Liver (tissue), 8 donors: ENCODE measurements at regions not wholly inside any gene's neighbourhood (a gene's known extent, or its start where the extent isn't known, plus 50 kb on each side); places are given as distances from the start of the nearest gene placed in this dataset.

ENCODE experiments used
- DNase-seq: peaks from one replicate; pipeline ENCODE4 v3.0.0-alpha.2; 2017; ENCODE audit warnings: low spot score
- H3K27ac ChIP-seq, 2 donors: one replicate each; pipeline ENCODE4 v1.7.0; 2013; ENCODE audit warnings: inconsistent platforms in 2 of 2, low read length in 2 of 2, control low read depth in 1 of 2, low read depth in 1 of 2, mild to moderate bottlenecking in 1 of 2
- H3K27me3 ChIP-seq, 4 donors: one replicate each; pipeline versions ENCODE4 v1.6.1 to v1.7.0; 2013; ENCODE audit warnings: low read length in 3 of 4, inconsistent platforms in 1 of 4, mild to moderate bottlenecking in 1 of 4, moderate library complexity in 1 of 4; ENCODE audit not compliant: control insufficient read depth in 4 of 4, insufficient read depth in 4 of 4
- H3K36me3 ChIP-seq, 4 donors: one replicate each; pipeline versions ENCODE4 v1.6.1 to v1.7.0; 2013; ENCODE audit warnings: low read length in 3 of 4, mild to moderate bottlenecking in 3 of 4, low read depth in 1 of 4, moderate library complexity in 1 of 4; ENCODE audit not compliant: control insufficient read depth in 4 of 4, insufficient read depth in 3 of 4
- H3K4me1 ChIP-seq, 4 donors: one replicate each; pipeline versions ENCODE4 v1.6.1 to v1.7.0; 2013; ENCODE audit warnings: low read length in 3 of 4, mild to moderate bottlenecking in 3 of 4, moderate library complexity in 1 of 4; ENCODE audit not compliant: control insufficient read depth in 4 of 4, insufficient read depth in 4 of 4
- H3K4me3 ChIP-seq, 3 donors: one replicate each; pipeline versions ENCODE4 v1.6.1 to v1.7.0; 2013; ENCODE audit warnings: low read length in 3 of 3, control low read depth in 1 of 3, low read depth in 1 of 3, mild to moderate bottlenecking in 1 of 3
- H3K9ac ChIP-seq, 2 donors: one replicate each; pipeline ENCODE4 v1.7.0; 2013; ENCODE audit warnings: low read length in 2 of 2, mild to moderate bottlenecking in 2 of 2, moderate library complexity in 2 of 2, control low read depth in 1 of 2, low read depth in 1 of 2
- H3K9me3 ChIP-seq, 4 donors: one replicate each; pipeline versions ENCODE4 v1.6.1 to v1.7.0; 2013; ENCODE audit warnings: low read length in 3 of 4; ENCODE audit not compliant: control insufficient read depth in 4 of 4
- CTCF ChIP-seq: fragments of 150-350 bp; IDR thresholded peaks from 2 replicates; pipeline ENCODE4 v1.5.1; 2017; ENCODE audit warnings: improper control_type of control experiment, low read depth, low read length; ENCODE audit not compliant: missing input control
- FOXA1 ChIP-seq: IDR thresholded peaks from 2 replicates; pipeline ENCODE4 v1.6.1; 2016; ENCODE audit warnings: antibody characterized with exemption
- FOXA2 ChIP-seq: IDR thresholded peaks from 2 replicates; pipeline ENCODE4 v1.6.1; 2016; ENCODE audit warnings: antibody characterized with exemption
- GABPA ChIP-seq, 2 donors: IDR thresholded peaks in 1 of 2; conservative IDR thresholded peaks in 1 of 2; 2 replicates each; pipeline ENCODE4 v1.6.1; 2016; ENCODE audit warnings: antibody characterized with exemption in 2 of 2, mild to moderate bottlenecking in 1 of 2, moderate library complexity in 1 of 2
- HNF4A ChIP-seq, 2 donors: conservative IDR thresholded peaks; 2 replicates each; pipeline ENCODE4 v1.6.1; 2016; ENCODE audit warnings: antibody characterized with exemption in 2 of 2, mild to moderate bottlenecking in 2 of 2
- JUND ChIP-seq, 2 donors: IDR thresholded peaks; 2 replicates each; pipeline ENCODE4 v1.6.1; 2016; ENCODE audit warnings: antibody characterized with exemption in 2 of 2
- MAX ChIP-seq: IDR thresholded peaks from 2 replicates; pipeline ENCODE4 v1.6.1; 2016; ENCODE audit warnings: antibody characterized with exemption
- NR2F2 ChIP-seq: IDR thresholded peaks from 2 replicates; pipeline ENCODE4 v1.6.1; 2016; ENCODE audit warnings: antibody characterized with exemption
- REST ChIP-seq: IDR thresholded peaks from 2 replicates; pipeline ENCODE4 v1.6.1; 2016; ENCODE audit warnings: antibody characterized with exemption, mild to moderate bottlenecking
- RXRA ChIP-seq, 2 donors: IDR thresholded peaks; 2 replicates each; pipeline ENCODE4 v1.6.1; 2017 to 2018; ENCODE audit warnings: antibody characterized with exemption in 2 of 2, mild to moderate bottlenecking in 1 of 2
- SP1 ChIP-seq: IDR thresholded peaks from 2 replicates; pipeline ENCODE4 v1.6.1; 2018; ENCODE audit warnings: antibody characterized with exemption, mild to moderate bottlenecking
- YY1 ChIP-seq: IDR thresholded peaks from 2 replicates; pipeline ENCODE4 v1.6.1; 2016; ENCODE audit warnings: antibody characterized with exemption, mild to moderate bottlenecking
- ZBTB33 ChIP-seq: IDR thresholded peaks from 2 replicates; pipeline ENCODE4 v1.6.1; 2016; ENCODE audit warnings: antibody characterized with exemption
- WGBS: extraction: QIAGEN DNeasy Blood & Tissue Kit; methylation state at CpG from one replicate; pipeline ENCODE4 v1.1.7; 2013; 5-methylcytosine and 5-hydroxymethylcytosine counted together
- donor health status: healthy.
- donor health status: healthy.
- donor health status: healthy.
- donor health status: healthy.
- donor health status: healthy.

- Histone ChIP-seq H3K9me3 (no peaks in the 10 kb centered on the region), H3K4me3 (no peak overlapping the region), H3K9ac (no peak overlapping the region), H3K27ac (no peak overlapping the region), H3K36me3 (no peaks in the 10 kb centered on the region), H3K4me1 (no peaks in the 10 kb centered on the region), H3K27me3 (no peaks in the 10 kb centered on the region)
- WGBS: 91% methylated on average over 1 of the region's 1 CpG
- TF ChIP-seq HNF4A (conservative IDR thresholded peaks at IDR 0.05) (no peak), GABPA (IDR thresholded peaks at IDR 0.05 in 1 of 2, conservative IDR thresholded peaks at IDR 0.05 in 1 of 2) (no peak), MAX (no peak), CTCF (no peak), FOXA2 (no peak), REST (no peak), FOXA1 (no peak), RXRA (IDR thresholded peaks at IDR 0.05) (no peak), JUND (IDR thresholded peaks at IDR 0.05) (no peak), YY1 (no peak), ZBTB33 (no peak), NR2F2 (no peak)
- DNase-seq: no peak
Observed at GRCh38 chr4:147128787-147129186, 183.1 kb upstream of the TTC29 start.

GRCh38 chr4:147129687-147130086 lies 184.0 kb upstream of the TTC29 start:
- Histone ChIP-seq H3K9ac (no peak overlapping the region), H3K27ac (no peak overlapping the region), H3K4me1 (no peaks in the 10 kb centered on the region), H3K27me3 (no peaks in the 10 kb centered on the region), H3K9me3 (no peaks in the 10 kb centered on the region), H3K4me3 (no peak overlapping the region), H3K36me3 (no peaks in the 10 kb centered on the region)
- DNase-seq: no peak
- 78% methylated on average over 2 of the region's 2 CpGs for WGBS
- TF ChIP-seq GABPA (IDR thresholded peaks at IDR 0.05 in 1 of 2, conservative IDR thresholded peaks at IDR 0.05 in 1 of 2) (no peak), MAX (no peak), SP1 (no peak), NR2F2 (no peak)
